ENCODE measurements at regions not wholly inside any gene's neighbourhood (a gene's known extent, or its start where the extent isn't known, plus 50 kb on each side); places are given as distances from the start of the nearest gene placed in this dataset.

GRCh38 chr1:163794551-163794950, 472.8 kb downstream of the NUF2 start:
- intact Hi-C loops (cut with micrococcal nuclease) = no loop called here
- Mint-ChIP-seq H3K36me3 (ENCODE audit: low read depth) (no peaks in the 10 kb centered on the region), H3K4me1 (no peaks in the 10 kb centered on the region), H3K27me3 (no peaks in the 10 kb centered on the region), H3K4me3 (no peak overlapping the region), H3K27ac (no peak overlapping the region), H3K9me3 (peaks cover 12% of the 10 kb centered on the region)
- no peak for TF ChIP-seq CTCF (IDR thresholded peaks at IDR 0.05)
- ChIA-PET CTCF (no interaction called here), POLR2A (no interaction called here)
- DNase-seq (no peak), ATAC-seq (ENCODE audit: low read depth) (no peak)

- ChIA-PET POLR2A (no interaction called here), CTCF (no interaction called here)
- Mint-ChIP-seq H3K9me3 (peaks cover 9% of the 10 kb centered on the region), H3K4me3 (no peak overlapping the region), H3K27ac (no peak overlapping the region), H3K36me3 (ENCODE audit: low read depth) (no peaks in the 10 kb centered on the region), H3K27me3 (no peaks in the 10 kb centered on the region), H3K4me1 (no peaks in the 10 kb centered on the region)
- DNase-seq = no peak
- no peak for ATAC-seq (ENCODE audit: low read depth)
- intact Hi-C loops (cut with micrococcal nuclease) = no loop called here
- TF ChIP-seq CTCF (IDR thresholded peaks at IDR 0.05) = no peak
Observed at GRCh38 chr1:163796394-163796821, 474.7 kb downstream of the NUF2 start.

GRCh38 chr1:163797816-163798215, 476.1 kb downstream of the NUF2 start:
- ChIA-PET POLR2A (no interaction called here), CTCF (no interaction called here)
- no peak overlapping the region for H3K4me3 Mint-ChIP-seq
- no peaks in the 10 kb centered on the region for H3K4me1 Mint-ChIP-seq
- no peaks in the 10 kb centered on the region for H3K27me3 Mint-ChIP-seq
- H3K9me3 Mint-ChIP-seq = peaks cover 3% of the 10 kb centered on the region
- ATAC-seq (ENCODE audit: low read depth) = no peak
- H3K27ac Mint-ChIP-seq = no peak overlapping the region
- no peak for DNase-seq
- H3K36me3 Mint-ChIP-seq (ENCODE audit: low read depth) = no peaks in the 10 kb centered on the region
- intact Hi-C loops (cut with micrococcal nuclease) = no loop called here
- no peak for TF ChIP-seq CTCF (IDR thresholded peaks at IDR 0.05)

- DNase-seq (no peak), ATAC-seq (ENCODE audit: low read depth) (no peak)
- no peak overlapping the region for H3K27ac Mint-ChIP-seq
- CTCF ChIA-PET = no interaction called here
- intact Hi-C loops (cut with micrococcal nuclease) = no loop called here
- H3K4me1 Mint-ChIP-seq = no peaks in the 10 kb centered on the region
- no peak overlapping the region for H3K4me3 Mint-ChIP-seq
- no peak for TF ChIP-seq CTCF (IDR thresholded peaks at IDR 0.05)
- no peaks in the 10 kb centered on the region for H3K27me3 Mint-ChIP-seq
- H3K36me3 Mint-ChIP-seq (ENCODE audit: low read depth) = no peaks in the 10 kb centered on the region
- POLR2A ChIA-PET = no interaction called here
- peaks cover 3% of the 10 kb centered on the region for H3K9me3 Mint-ChIP-seq
Observed at GRCh38 chr1:163799190-163799805, 477.5 kb downstream of the NUF2 start.

- intact Hi-C loops (cut with micrococcal nuclease) = no loop called here
- Mint-ChIP-seq H3K36me3 (ENCODE audit: low read depth) (no peaks in the 10 kb centered on the region), H3K4me3 (no peak overlapping the region), H3K4me1 (no peaks in the 10 kb centered on the region), H3K9me3 (no peaks in the 10 kb centered on the region), H3K27me3 (no peaks in the 10 kb centered on the region), H3K27ac (no peak overlapping the region)
- ATAC-seq (ENCODE audit: low read depth) (no peak), DNase-seq (no peak)
- TF ChIP-seq CTCF (IDR thresholded peaks at IDR 0.05) = no peak
- POLR2A ChIA-PET = no interaction called here
- CTCF ChIA-PET = no interaction called here
Observed at GRCh38 chr1:163807331-163808049, 485.7 kb downstream of the NUF2 start.

Measured in activated B cell treated with CpG ODN at 0.5 μM for 24 hours (primary cell).